Umbilical cord (tissue), 1 donor: ENCODE measurements at regions not wholly inside any gene's neighbourhood (a gene's known extent, or its start where the extent isn't known, plus 50 kb on each side); places are given as distances from the start of the nearest gene placed in this dataset.

Experiments
- DNase-seq: peaks from one replicate; pipeline ENCODE4 v3.0.0-alpha.2; 2015; ENCODE audit warnings: low spot score

DNA sequence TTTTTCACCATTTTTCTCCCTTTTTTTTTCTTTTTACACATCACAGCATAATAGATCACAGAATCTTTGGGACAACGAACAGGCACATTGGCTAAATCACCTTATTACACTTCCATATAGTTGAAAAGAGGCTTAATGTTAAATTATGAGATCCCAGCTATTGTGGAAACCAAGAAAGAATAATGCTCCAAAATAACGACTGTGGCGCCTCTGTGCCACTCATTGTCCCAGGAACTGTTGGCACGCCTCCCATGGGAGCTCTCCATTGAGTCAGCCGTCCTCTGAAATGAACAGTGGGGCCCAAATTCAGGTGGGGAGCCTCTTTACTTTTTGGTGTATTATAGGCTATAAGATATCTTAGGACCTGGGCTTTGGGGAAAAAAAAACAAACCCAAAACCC lies 82.2 kb upstream of the NFIB start:
- DNase-seq, result no peak

DNA sequence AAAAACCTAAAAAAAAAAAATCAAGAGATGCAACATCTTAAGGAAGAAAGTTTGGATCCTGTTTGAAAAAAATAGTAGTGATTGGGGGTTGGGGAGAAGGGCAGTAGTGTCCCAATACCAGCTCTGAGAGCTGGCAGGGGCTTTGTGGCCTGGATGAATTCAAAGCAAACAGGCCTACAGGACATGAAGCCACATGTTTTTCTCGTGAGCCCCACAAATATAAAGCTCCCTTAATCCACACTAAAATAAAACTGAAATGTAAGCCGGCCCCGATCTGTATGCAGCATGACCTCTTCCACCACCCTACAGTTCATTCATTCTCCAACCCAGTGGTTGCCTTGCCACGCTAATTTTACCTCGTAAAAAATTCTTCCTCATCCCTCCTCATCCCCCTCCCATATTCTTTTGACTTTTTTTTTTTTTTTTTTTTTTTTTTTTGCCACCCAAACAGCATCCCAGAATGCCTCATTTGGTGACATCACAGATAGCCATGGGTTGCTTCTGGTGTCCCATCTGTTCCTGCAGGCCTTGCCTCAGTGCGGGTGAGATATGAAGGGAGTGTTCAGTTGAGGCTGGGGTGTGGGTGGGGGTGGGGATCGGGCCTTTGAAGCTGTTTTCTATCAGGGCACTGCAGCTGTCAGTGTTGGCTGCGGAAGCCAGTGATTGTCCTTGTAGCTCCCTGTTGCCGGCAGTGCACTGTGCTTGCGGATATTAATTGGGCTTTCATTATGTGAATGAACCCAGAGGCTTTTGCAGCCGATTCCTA lies 81.6 kb upstream of the NFIB start:
- DNase-seq, result peak; percentile 44

DNA sequence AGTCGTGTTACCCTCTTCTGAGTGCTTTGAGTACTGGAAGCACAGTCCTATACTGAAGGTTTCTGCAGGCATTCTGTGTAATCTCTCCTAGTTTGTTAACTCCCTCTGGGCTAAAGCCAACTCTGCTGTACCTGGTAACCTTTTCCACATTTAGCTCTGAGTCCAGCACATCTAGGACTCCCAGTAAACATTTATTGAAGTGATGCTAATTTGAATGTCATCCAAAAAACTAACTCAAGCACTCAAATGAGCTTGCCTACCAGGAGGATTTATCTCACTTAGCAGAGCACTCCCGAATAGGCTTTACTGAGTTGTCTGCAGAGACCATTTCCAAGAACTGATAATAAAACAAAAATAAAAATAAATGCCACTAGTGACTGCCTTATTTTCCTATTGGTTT lies 79.5 kb upstream of the NFIB start:
- no peak for DNase-seq

DNA sequence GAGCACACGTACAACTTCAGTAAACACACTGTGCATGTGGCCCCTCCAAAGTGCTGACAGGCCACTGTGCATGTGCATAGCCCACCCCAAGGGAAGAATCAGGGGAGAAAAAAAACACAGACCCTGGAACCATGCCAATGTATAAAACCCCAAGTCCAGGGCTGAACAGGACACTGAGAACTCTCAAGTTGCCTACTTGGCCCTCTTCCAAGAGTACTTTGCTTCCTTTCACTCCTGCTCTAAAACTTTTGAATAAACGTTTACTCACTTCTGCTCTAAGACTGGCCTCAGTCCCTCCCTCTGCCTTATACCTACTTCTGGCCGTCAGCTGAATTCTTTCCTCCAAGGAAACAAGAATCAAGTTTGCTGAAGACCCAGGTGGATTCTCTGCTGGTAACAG lies 77.7 kb upstream of the NFIB start:
- DNase-seq, result no peak

DNA sequence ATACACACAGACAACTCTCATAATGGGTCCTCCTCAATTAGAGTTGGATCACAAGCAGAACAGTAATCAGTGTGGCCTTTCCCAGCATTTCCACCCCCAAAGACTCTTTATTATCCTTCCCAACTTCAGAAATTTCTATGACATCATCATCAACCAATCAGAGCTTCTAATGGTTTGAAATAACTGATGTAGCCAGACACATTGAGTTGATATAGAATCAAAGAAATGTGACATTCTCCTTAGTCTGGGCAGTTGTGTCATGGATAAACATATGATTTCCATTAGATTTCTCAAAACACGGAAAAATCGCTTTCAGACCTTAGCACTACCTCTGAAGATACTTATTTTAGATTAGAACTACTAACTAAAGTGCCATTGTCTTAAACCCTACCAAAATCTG lies 75.7 kb upstream of the NFIB start:
- DNase-seq, result no peak

DNA sequence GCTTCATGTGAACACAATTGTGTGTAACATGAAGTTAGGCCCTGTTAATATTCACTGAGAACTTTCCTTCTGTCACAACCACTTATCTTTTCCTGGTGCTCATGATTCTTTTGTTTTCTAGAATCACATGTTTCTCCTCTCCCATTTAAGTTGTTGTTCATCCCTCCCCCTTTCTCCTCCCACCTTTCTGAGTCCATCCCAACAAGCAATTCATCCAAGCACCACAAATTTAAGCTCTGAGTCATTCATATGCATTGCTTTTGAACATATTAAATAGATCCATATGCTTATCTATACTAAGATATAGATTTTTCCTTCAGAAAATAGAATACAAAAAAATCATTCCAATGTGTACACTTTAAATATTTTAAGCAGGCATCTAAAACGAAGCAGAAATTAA lies 75.2 kb upstream of the NFIB start:
- DNase-seq, result no peak

DNA sequence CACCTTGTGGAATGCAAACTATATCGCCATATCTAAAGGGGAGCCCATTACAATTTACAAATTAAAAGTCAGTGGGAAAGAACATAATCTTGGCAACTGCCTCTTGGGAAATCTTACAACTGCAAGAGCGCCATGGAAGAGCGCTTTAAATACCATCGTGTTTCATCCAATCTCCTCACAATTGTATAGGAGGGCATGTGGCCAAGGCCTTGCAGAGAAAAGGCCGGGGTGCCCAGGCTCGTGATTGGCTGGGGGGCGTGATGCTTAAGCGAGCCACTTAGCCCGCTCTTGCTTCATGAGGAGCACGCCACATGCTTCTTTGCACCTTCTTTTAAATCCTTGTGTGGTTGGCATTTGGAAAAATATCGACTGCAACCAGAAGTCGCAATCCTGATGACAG lies 69.8 kb upstream of the NFIB start:
- no peak for DNase-seq

DNA sequence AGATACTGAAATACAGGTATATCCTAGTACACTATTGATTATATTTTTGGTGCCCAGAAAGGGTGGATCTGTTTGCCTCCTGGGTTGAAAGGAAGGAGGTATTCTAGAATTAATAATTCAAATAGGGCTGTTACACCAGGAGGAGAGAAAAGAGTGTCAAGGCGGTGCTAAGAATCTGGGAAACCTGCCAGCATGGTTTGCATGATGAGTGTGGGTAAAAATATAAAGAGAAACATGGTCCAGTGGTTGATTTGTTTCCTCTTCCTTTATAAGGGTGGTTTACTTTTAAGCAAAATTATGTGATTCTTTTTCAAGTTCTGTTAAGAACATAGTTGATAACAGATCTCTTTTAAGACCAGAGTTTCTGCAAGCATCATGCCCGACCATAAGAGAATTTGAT lies 69.4 kb upstream of the NFIB start:
- no peak for DNase-seq

DNA sequence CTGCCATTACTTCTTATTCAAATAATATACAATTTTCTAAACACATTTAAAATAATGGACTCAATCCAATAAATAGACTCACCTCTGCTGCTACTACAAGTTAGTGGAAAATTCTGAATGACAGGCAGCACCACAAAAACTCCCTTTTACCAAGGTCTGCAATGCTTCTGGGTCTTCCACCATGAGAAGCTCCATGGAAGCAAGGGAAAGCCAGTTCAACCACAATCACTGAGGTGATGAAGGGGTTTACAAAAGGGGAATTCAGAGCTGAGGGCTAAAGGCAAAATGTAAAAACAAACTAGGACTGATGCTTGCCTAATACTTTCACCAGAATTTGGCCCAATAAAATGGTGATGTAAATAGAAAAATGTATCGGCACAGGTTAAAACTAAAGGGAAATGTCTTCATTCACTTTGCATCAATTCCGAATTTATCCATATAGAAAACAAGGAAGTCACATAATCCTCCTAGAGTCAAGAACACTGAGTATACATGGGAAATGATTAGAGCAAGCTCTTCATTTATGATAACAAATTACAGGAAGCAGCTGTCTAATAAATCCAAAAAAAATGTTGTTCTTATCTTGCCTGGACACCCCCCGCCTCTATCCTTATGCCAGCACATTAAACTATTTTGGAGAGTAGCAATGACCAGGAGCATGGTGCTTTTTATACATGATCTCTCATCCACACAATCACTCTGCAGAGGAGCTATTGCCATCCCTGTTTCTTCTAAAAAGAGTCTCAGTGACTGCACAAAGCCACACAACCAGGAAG lies 66.3 kb upstream of the NFIB start:
- no peak for DNase-seq

DNA sequence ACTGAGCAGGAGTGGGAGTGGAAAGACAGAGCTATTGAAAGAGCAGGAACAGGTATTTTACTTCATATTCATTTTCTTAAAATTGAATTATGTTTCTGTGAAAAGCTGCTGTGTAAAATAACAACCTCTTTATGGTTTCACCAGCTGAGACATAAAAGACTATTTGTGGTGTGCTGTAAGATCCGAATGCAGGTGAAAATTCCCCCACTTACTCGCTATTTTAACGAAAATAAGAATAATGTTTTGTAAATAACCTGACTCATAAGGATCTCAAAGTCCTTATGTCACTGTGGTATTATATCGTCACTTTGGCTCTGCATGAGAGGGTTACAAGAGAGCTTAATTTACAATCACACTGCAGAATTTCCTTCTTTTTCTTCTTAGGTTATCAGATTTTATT lies 65.3 kb upstream of the NFIB start:
- DNase-seq, result no peak

DNA sequence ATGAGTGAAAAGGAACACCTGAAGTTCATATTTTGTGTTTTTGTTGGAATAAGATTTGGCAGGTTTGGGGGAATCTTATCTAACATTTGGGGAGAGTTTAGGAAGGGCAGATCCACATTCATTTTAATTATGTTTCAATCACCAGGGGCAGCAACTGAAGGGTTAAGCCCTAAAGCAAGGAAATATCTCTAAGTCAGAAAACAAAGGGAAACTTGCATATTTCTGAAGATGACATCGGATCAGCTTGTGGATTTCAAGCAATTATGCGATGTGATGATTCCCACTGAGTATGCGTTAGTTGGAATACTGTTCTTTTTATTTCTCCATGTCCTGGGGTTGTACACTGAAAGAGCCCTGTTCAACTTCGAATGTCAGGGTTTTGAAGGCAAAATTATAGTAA lies 59.8 kb upstream of the NFIB start:
- DNase-seq, result peak; percentile 40

DNA sequence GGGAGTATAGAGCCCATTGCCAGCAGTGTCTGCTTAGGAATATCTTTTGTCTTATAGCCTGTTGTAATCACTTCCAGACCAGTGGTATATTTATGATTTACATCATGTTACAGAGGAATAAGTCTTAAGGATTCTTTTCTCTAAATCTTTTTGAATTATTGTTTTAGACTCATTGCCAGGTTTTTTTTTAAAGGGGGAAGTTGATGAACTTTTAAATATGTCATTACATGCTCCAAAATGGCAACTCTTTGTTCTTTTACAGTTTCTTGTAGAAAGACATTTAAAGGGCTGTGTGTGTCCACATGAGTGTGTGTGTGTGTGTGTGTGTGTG lies 59.4 kb upstream of the NFIB start:
- peak; percentile 64 for DNase-seq

DNA sequence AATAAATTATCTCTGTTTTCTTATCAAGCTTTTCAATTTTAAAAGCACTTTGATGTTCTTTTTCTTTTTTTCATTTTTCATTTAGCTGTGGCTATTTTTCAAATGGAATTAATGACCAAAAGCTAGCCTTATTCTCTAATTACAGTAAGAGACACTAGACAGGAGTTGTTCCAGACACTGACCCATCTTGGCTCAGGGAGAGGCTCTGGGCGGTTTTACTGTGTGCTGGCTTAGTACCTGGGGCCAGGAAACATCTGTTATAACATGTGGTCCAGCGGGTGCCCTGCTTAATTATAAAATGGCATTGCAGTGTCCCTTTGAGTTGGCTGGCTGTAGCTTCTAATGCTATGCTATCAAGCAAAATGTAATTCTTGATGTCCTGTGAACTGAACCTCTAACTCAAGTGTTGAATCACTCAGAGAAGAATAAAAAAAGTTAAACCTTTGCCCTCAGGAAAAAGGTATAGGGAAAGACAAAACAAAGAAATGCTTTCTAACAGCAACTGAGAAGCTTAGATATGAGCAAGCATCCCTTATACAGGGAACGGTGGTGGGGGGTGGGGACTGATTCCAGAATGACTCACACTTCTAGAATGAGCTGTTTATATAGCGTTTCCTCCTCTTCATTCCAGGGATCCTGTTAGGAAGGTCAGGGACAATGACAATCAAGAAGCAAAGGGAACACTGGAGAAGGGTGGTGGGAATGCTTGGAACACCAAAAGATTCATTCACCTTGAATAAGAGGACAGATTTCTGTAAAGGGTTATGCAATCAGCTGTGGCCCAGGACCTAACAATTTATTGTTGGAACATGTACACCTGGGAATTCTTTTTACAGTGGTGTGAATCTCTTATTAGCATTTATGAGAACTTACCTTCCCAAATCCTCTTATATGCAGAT lies 58.7 kb upstream of the NFIB start:
- DNase-seq, result peak; percentile 82

DNA sequence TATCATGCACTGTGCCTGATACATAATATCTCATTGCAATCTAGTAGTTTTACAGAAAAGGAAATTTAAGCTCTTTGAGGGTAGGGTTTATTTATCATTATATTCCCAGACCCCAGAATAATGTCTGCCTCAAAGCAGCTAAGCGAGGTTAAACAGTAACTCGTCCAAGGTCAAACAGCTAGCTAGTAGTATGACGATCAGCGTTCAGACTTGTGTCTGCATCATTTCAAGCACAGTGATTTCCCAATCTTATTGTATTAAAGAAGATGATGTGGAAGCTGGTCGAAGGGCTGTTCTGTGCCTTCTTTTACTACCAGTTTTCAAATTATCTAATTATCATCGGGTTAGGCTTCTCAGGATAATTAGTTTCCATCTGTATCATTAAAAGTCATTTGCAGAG lies 55.1 kb upstream of the NFIB start:
- DNase-seq, result no peak

DNA sequence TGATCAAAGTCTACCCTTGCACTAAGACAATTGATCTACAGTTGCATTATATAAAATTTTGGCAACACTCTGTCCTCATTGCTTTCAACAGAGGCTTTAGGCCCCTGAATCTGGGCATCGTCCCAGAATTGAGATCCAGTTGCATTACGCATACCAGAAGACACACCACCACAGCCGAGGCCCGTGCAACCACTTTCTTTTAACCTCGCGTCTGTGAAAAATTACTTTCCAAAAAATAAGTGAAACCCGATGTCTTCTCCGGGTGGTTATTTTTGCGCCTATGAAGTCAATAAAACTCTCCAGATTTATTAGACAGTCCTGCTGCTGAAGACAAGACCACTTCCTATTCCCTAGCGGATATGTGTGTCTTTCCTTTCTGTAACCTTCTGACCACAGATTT lies 52.1 kb upstream of the NFIB start:
- peak; percentile 90 for DNase-seq

DNA sequence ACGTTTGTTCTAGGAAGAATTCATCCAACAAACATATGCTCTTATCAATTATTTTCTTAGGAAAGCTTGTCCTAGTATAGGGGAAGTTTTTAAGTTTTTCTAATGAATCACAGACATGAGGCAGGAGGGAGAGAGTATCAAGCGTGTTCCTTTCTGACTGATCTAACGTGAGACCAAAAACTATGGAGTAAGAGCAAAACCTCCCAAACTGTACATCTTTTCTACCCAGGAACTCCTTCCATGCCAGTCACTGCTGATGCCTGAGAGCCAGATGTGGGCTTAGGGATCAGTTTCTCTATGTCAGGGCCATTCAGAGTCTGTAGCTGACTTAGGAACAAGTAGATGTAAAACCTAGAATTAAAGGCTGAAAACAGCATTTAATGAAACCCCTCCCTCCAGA lies 51.7 kb upstream of the NFIB start:
- DNase-seq, result no peak
